ENCODE measurements at regions not wholly inside any gene's neighbourhood (a gene's known extent, or its start where the extent isn't known, plus 50 kb on each side); places are given as distances from the start of the nearest gene placed in this dataset.

DNA sequence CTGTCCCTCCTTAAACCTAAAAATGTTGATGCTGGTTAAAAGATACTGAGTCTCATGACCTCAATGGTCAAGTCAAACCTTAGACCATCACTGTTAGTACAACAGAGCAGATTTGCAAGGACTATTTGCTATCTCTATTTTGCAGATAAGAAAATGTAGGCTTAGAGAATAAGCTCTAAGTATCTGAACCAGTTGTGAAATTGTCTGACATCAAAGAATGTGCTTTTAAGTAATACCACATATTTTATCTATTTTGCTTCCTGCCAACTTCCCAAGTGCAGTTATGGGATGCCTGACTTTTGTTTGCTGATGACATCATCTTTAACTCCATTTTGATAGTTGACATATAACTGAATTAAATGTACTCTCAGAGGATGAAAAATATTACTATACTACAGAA, 83.6 kb upstream of the TMEM106B start:
- no peak for TF ChIP-seq REST (IDR thresholded peaks at IDR 0.05)
- no peak for TF ChIP-seq SP1 (IDR thresholded peaks at IDR 0.05)
- no peak for TF ChIP-seq JUND (IDR thresholded peaks at IDR 0.05)
- TF ChIP-seq CTCF (IDR thresholded peaks at IDR 0.05; ENCODE audit: low read depth, low read length, missing input control), result no peak
- no peak for TF ChIP-seq HNF4G (IDR thresholded peaks at IDR 0.05)
- no peak for TF ChIP-seq TAF1 (conservative IDR thresholded peaks at IDR 0.05)
- TF ChIP-seq FOXA1 (IDR thresholded peaks at IDR 0.05), result no peak
- TF ChIP-seq NR2F2 (IDR thresholded peaks at IDR 0.05), result no peak
- TF ChIP-seq, protein P1, sequence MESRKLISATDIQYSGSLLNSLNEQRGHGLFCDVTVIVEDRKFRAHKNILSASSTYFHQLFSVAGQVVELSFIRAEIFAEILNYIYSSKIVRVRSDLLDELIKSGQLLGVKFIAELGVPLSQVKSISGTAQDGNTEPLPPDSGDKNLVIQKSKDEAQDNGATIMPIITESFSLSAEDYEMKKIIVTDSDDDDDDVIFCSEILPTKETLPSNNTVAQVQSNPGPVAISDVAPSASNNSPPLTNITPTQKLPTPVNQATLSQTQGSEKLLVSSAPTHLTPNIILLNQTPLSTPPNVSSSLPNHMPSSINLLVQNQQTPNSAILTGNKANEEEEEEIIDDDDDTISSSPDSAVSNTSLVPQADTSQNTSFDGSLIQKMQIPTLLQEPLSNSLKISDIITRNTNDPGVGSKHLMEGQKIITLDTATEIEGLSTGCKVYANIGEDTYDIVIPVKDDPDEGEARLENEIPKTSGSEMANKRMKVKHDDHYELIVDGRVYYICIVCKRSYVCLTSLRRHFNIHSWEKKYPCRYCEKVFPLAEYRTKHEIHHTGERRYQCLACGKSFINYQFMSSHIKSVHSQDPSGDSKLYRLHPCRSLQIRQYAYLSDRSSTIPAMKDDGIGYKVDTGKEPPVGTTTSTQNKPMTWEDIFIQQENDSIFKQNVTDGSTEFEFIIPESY (IDR thresholded peaks at IDR 0.05), result no peak
- TF ChIP-seq EGR1 (IDR thresholded peaks at IDR 0.05; ENCODE audit: low read depth in 2 of 2), result no peak
- no peak for TF ChIP-seq RAD21 (IDR thresholded peaks at IDR 0.05)
- TF ChIP-seq, protein P2, sequence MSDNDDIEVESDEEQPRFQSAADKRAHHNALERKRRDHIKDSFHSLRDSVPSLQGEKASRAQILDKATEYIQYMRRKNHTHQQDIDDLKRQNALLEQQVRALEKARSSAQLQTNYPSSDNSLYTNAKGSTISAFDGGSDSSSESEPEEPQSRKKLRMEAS (IDR thresholded peaks at IDR 0.05), result no peak
- TF ChIP-seq YY1 (IDR thresholded peaks at IDR 0.05), result no peak
- no peak for TF ChIP-seq ATF3 (IDR thresholded peaks at IDR 0.05)

Data from liver (tissue), 3 donors.